ENCODE measurements at regions not wholly inside any gene's neighbourhood (a gene's known extent, or its start where the extent isn't known, plus 50 kb on each side); places are given as distances from the start of the nearest gene placed in this dataset.
A peak's percentile ranks its signal among the peaks of the same experiment; 100 is the strongest.

- Mint-ChIP-seq H3K4me1 (no peaks in the 10 kb centered on the region), H3K27ac (no peak overlapping the region), H3K27me3 (peaks cover 10 to 25% (median 24%) of the 10 kb centered on the region in 3 donors), H3K9me3 (peaks cover 0 to 5% (median 0%) of the 10 kb centered on the region in 7 donors), H3K4me3 (no peak overlapping the region), H3K36me3 (peaks cover 0 to 2% of the 10 kb centered on the region in 2 donors)
- DNase-seq (no peak), ATAC-seq (ENCODE audit: low read depth in 2 of 2) (no peak)
Observed at GRCh38 chr4:24443200-24443599, 141.2 kb downstream of the DHX15 start.

- Mint-ChIP-seq H3K36me3 (no peaks in the 10 kb centered on the region), H3K27me3 (peaks cover 0 to 20% (median 20%) of the 10 kb centered on the region in 3 donors), H3K27ac (no peak overlapping the region), H3K4me3 (no peak overlapping the region), H3K4me1 (no peaks in the 10 kb centered on the region), H3K9me3 (peaks cover 0 to 7% (median 3%) of the 10 kb centered on the region in 7 donors)
- ATAC-seq (ENCODE audit: low read depth in 2 of 2) (no peak), DNase-seq (no peak)
Observed at GRCh38 chr4:24440765-24441164, 143.6 kb downstream of the DHX15 start.

GRCh38 chr4:24434241-24434640 is 150.1 kb downstream of the DHX15 start:
- DNase-seq, result no peak
- Mint-ChIP-seq H3K27me3 (peaks cover 0 to 26% (median 10%) of the 10 kb centered on the region in 3 donors), H3K4me3 (no peak overlapping the region), H3K4me1 (no peaks in the 10 kb centered on the region), H3K9me3 (peaks cover 0 to 7% (median 3%) of the 10 kb centered on the region in 7 donors), H3K36me3 (no peaks in the 10 kb centered on the region), H3K27ac (no peak overlapping the region)
- no peak for ATAC-seq (ENCODE audit: low read depth in 2 of 2)

- H3K27me3 Mint-ChIP-seq, result peaks cover 0 to 30% (median 8%) of the 10 kb centered on the region in 3 donors
Observed at GRCh38 chr4:24433515-24434214, 150.7 kb downstream of the DHX15 start.

GRCh38 chr4:24428850-24429249 is 155.5 kb downstream of the DHX15 start:
- Mint-ChIP-seq H3K4me3 (no peak overlapping the region), H3K27me3 (peaks cover 0 to 12% (median 8%) of the 10 kb centered on the region in 3 donors), H3K9me3 (peaks cover 0 to 4% (median 0%) of the 10 kb centered on the region in 7 donors), H3K27ac (no peak overlapping the region), H3K4me1 (no peaks in the 10 kb centered on the region), H3K36me3 (no peaks in the 10 kb centered on the region)
- ATAC-seq (ENCODE audit: low read depth in 2 of 2), result no peak
- no peak for DNase-seq

More at GRCh38 chr4:24433515-24434214, 150.7 kb downstream of the DHX15 start:
- no peaks in the 10 kb centered on the region for H3K4me1 Mint-ChIP-seq
- ATAC-seq (ENCODE audit: low read depth in 2 of 2) (no peak), DNase-seq (no peak)
- H3K27ac Mint-ChIP-seq, result no peak overlapping the region
- peak overlapping the region in 1 of 8 donors; percentile 57 for H3K4me3 Mint-ChIP-seq
- peaks cover 0 to 9% (median 3%) of the 10 kb centered on the region in 7 donors for H3K9me3 Mint-ChIP-seq
- H3K36me3 Mint-ChIP-seq, result no peaks in the 10 kb centered on the region

GRCh38 chr4:24426557-24426956 is 157.8 kb downstream of the DHX15 start:
- Mint-ChIP-seq H3K27me3 (peaks cover 0 to 11% (median 8%) of the 10 kb centered on the region in 3 donors), H3K36me3 (no peaks in the 10 kb centered on the region), H3K4me1 (no peaks in the 10 kb centered on the region), H3K27ac (no peak overlapping the region), H3K9me3 (peaks cover 0 to 7% (median 2%) of the 10 kb centered on the region in 7 donors), H3K4me3 (no peak overlapping the region)
- no peak for DNase-seq
- no peak for ATAC-seq (ENCODE audit: low read depth in 2 of 2)

GRCh38 chr4:24425863-24426262 is 158.5 kb downstream of the DHX15 start:
- H3K36me3 Mint-ChIP-seq, result no peaks in the 10 kb centered on the region
- no peaks in the 10 kb centered on the region for H3K4me1 Mint-ChIP-seq
- no peak overlapping the region for H3K4me3 Mint-ChIP-seq
- peaks cover 3 to 11% (median 8%) of the 10 kb centered on the region in 3 donors for H3K27me3 Mint-ChIP-seq
- H3K9me3 Mint-ChIP-seq, result peaks cover 0 to 7% (median 2%) of the 10 kb centered on the region in 7 donors
- no peak overlapping the region for H3K27ac Mint-ChIP-seq
- ATAC-seq (ENCODE audit: low read depth in 2 of 2) (no peak), DNase-seq (no peak)

GRCh38 chr4:24423670-24424069 is 160.7 kb downstream of the DHX15 start:
- peaks cover 7 to 13% (median 9%) of the 10 kb centered on the region in 3 donors for H3K27me3 Mint-ChIP-seq
- DNase-seq (no peak), ATAC-seq (ENCODE audit: low read depth in 2 of 2) (no peak)
- H3K36me3 Mint-ChIP-seq, result no peaks in the 10 kb centered on the region
- H3K27ac Mint-ChIP-seq, result no peak overlapping the region
- peaks cover 0 to 7% (median 2%) of the 10 kb centered on the region in 7 donors for H3K9me3 Mint-ChIP-seq
- H3K4me3 Mint-ChIP-seq, result no peak overlapping the region
- H3K4me1 Mint-ChIP-seq, result peaks cover 4 to 6% (median 5%) of the 10 kb centered on the region in 3 donors

GRCh38 chr4:24422644-24423043 is 161.7 kb downstream of the DHX15 start:
- no peak overlapping the region for H3K4me3 Mint-ChIP-seq
- H3K9me3 Mint-ChIP-seq, result peaks cover 0 to 4% (median 0%) of the 10 kb centered on the region in 7 donors
- no peaks in the 10 kb centered on the region for H3K36me3 Mint-ChIP-seq
- H3K4me1 Mint-ChIP-seq, result peaks cover 4 to 6% (median 5%) of the 10 kb centered on the region in 3 donors
- H3K27ac Mint-ChIP-seq, result no peak overlapping the region
- ATAC-seq (ENCODE audit: low read depth in 2 of 2) (no peak), DNase-seq (no peak)
- H3K27me3 Mint-ChIP-seq, result peaks cover 7 to 13% (median 9%) of the 10 kb centered on the region in 3 donors

- DNase-seq (peak; percentile 20), ATAC-seq (ENCODE audit: low read depth in 2 of 2) (no peak)
- Mint-ChIP-seq H3K27ac (no peak overlapping the region), H3K27me3 (peaks cover 15 to 24% (median 24%) of the 10 kb centered on the region in 3 donors), H3K9me3 (peaks cover 0 to 4% (median 0%) of the 10 kb centered on the region in 7 donors), H3K36me3 (no peaks in the 10 kb centered on the region), H3K4me3 (no peak overlapping the region), H3K4me1 (peaks cover 4 to 6% (median 5%) of the 10 kb centered on the region in 3 donors)
Observed at GRCh38 chr4:24419181-24420034, 164.9 kb downstream of the DHX15 start.

- ATAC-seq (ENCODE audit: low read depth in 2 of 2), result no peak
- no peak overlapping the region for H3K4me3 Mint-ChIP-seq
- no peaks in the 10 kb centered on the region for H3K36me3 Mint-ChIP-seq
- DNase-seq, result no peak
- peaks cover 4 to 6% (median 5%) of the 10 kb centered on the region in 3 donors for H3K4me1 Mint-ChIP-seq
- H3K27ac Mint-ChIP-seq, result no peak overlapping the region
- H3K9me3 Mint-ChIP-seq, result peaks cover 0 to 4% (median 0%) of the 10 kb centered on the region in 7 donors
- peaks cover 16 to 32% (median 31%) of the 10 kb centered on the region in 3 donors for H3K27me3 Mint-ChIP-seq
Observed at GRCh38 chr4:24417206-24417605, 167.1 kb downstream of the DHX15 start.

- Mint-ChIP-seq H3K27me3 (peaks cover 13 to 32% (median 31%) of the 10 kb centered on the region in 3 donors), H3K4me1 (peaks cover 4 to 6% (median 5%) of the 10 kb centered on the region in 3 donors), H3K9me3 (peaks cover 0 to 4% (median 0%) of the 10 kb centered on the region in 7 donors), H3K4me3 (no peak overlapping the region), H3K27ac (peak overlapping the region in 1 of 6 donors; percentile 3), H3K36me3 (no peaks in the 10 kb centered on the region)
- ATAC-seq (ENCODE audit: low read depth in 2 of 2) (no peak), DNase-seq (no peak)
Observed at GRCh38 chr4:24416293-24416692, 168.1 kb downstream of the DHX15 start.

- H3K4me1 Mint-ChIP-seq, result no peaks in the 10 kb centered on the region
- DNase-seq (no peak), ATAC-seq (ENCODE audit: low read depth in 2 of 2) (no peak)
- peak overlapping the region in 1 of 6 donors; percentile 19 for H3K27ac Mint-ChIP-seq
- H3K36me3 Mint-ChIP-seq, result no peaks in the 10 kb centered on the region
- H3K4me3 Mint-ChIP-seq, result no peak overlapping the region
- H3K9me3 Mint-ChIP-seq, result peaks cover 0 to 4% (median 0%) of the 10 kb centered on the region in 7 donors
- peaks cover 15 to 25% (median 22%) of the 10 kb centered on the region in 3 donors for H3K27me3 Mint-ChIP-seq
Observed at GRCh38 chr4:24413311-24413784, 171.0 kb downstream of the DHX15 start.

All from naive B cell (primary cell).